B cell (primary cell): ENCODE measurements at regions not wholly inside any gene's neighbourhood (a gene's known extent, or its start where the extent isn't known, plus 50 kb on each side); places are given as distances from the start of the nearest gene placed in this dataset.

ENCODE experiments used
- EZH2 ChIP-seq: IDR thresholded peaks from 2 replicates; pipeline ENCODE4 v1.6.1; 2012; ENCODE audit warnings: borderline replicate concordance, low read depth, mild to moderate bottlenecking, moderate library complexity, low read length; ENCODE audit not compliant: insufficient read depth, poor library complexity, severe bottlenecking
- TF ChIP-seq, protein P1 (sequence below): fragments of 200-600 bp; IDR thresholded peaks from one replicate; pipeline ENCODE4 v1.8.0; 2022; ENCODE audit warnings: antibody characterized with exemption, mild to moderate bottlenecking

DNA sequence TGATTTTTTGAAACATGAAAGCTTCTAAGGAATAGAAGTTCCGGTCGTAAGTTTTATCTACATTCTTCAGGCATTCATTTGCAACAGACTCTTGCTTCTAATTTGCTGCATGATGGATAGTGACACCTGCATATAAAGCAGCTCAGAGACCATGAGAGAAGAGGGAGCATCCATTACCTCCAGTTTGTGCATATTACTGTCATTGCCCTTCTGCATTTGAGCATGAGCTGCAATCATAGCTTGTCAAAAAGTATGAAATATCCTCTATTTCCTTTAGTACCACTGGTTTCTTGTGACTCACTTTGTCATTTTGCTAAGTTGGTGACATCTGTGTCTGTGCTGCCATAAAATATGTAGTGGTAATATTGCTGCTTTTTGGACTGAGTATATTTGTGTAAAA lies 160.1 kb upstream of the STAC start:
- TF ChIP-seq, protein P1, sequence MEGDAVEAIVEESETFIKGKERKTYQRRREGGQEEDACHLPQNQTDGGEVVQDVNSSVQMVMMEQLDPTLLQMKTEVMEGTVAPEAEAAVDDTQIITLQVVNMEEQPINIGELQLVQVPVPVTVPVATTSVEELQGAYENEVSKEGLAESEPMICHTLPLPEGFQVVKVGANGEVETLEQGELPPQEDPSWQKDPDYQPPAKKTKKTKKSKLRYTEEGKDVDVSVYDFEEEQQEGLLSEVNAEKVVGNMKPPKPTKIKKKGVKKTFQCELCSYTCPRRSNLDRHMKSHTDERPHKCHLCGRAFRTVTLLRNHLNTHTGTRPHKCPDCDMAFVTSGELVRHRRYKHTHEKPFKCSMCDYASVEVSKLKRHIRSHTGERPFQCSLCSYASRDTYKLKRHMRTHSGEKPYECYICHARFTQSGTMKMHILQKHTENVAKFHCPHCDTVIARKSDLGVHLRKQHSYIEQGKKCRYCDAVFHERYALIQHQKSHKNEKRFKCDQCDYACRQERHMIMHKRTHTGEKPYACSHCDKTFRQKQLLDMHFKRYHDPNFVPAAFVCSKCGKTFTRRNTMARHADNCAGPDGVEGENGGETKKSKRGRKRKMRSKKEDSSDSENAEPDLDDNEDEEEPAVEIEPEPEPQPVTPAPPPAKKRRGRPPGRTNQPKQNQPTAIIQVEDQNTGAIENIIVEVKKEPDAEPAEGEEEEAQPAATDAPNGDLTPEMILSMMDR = no peak
- TF ChIP-seq EZH2 = no peak
